ENCODE measurements at regions not wholly inside any gene's neighbourhood (a gene's known extent, or its start where the extent isn't known, plus 50 kb on each side); places are given as distances from the start of the nearest gene placed in this dataset.
"Not testable (repeated sequence)": the region's sequence is repeated elsewhere in the genome, so short reads cannot be mapped to it uniquely, and the experiment has no call there.

GRCh38 chr6:140499607-140500006, 1125.2 kb upstream of the CITED2 start:
- Mint-ChIP-seq H3K27me3 (ENCODE audit: insufficient read depth, unreplicated experiment) (no peaks in the 10 kb centered on the region), H3K4me1 (ENCODE audit: low read depth, unreplicated experiment) (no peaks in the 10 kb centered on the region), H3K4me3 (ENCODE audit: unreplicated experiment) (no peak overlapping the region), H3K27ac (ENCODE audit: unreplicated experiment) (no peak overlapping the region), H3K9me3 (ENCODE audit: unreplicated experiment) (no peaks in the 10 kb centered on the region), H3K36me3 (ENCODE audit: insufficient read depth, unreplicated experiment) (no peaks in the 10 kb centered on the region)
- DNase-seq, result no peak
- no peak overlapping the region for H3K4me3 ChIP-seq (ENCODE audit: low read depth, low read length)
- H3K27me3 ChIP-seq (replicated peaks; ENCODE audit: control insufficient read depth, insufficient read depth, low read length), result no peaks in the 10 kb centered on the region
- ChIA-PET CTCF (no interaction called here), POLR2A (no interaction called here)
- TF ChIP-seq CTCF (IDR thresholded peaks at IDR 0.05; ENCODE audit: insufficient read depth in 1 of 2, low read depth in 1 of 2, low read length in 1 of 2, severe bottlenecking in 1 of 2, unreplicated experiment in 1 of 2), result no peak
- no TSS peak for BruUV-seq (replicated peaks)
- no peaks in the 10 kb centered on the region for H3K9me3 ChIP-seq
- no peaks in the 10 kb centered on the region for H3K36me3 ChIP-seq (ENCODE audit: control insufficient read depth, insufficient read depth, low read length)
- intact Hi-C loops (cut with micrococcal nuclease; ENCODE audit: unreplicated experiment), result no loop called here
- no peaks in the 10 kb centered on the region for H3K4me1 ChIP-seq

DNA sequence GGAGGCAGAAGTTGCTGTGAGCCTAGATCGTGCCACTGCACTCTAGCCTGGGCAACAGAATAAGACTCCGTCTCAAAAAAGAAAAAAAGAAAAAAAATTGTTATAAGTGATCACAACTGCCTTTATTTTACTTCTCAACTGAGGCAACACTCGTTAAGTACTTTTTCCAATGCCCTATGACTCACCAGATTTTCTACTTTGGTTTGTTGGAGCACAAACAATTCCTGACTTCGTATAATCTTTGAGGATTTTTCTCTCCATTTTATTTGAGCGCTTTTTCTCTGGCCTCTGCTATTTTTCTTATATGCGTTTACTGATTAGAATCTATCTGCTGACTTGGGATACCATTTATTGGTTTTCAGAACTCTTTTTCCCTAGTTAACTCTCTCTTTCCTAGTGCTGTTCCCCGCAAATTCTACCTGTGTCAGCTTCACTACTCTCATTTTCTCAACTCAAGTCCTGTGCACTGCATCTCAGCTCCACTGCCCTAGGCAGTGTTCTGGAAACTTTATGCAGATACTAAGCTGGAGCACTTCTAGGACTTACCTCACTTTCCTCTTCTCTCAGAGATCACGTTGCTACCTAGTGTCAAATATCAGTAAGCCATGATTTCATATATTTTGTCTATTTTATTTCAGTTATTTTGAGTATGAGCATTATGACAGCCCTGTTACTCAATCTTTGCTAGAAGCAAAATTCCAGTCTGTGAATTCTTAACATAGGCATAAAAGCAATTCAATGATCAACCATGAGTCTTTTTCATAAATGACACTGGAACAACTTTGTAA, 1120.1 kb upstream of the CITED2 start:
- Histone ChIP-seq H3K4me1 (no peaks in the 10 kb centered on the region), H3K9me3 (no peaks in the 10 kb centered on the region), H3K4me3 (ENCODE audit: low read depth, low read length) (no peak overlapping the region), H3K36me3 (ENCODE audit: control insufficient read depth, insufficient read depth, low read length) (no peaks in the 10 kb centered on the region), H3K27me3 (replicated peaks; ENCODE audit: control insufficient read depth, insufficient read depth, low read length) (no peaks in the 10 kb centered on the region)
- DNase-seq, result no peak
- H3K4me3 Mint-ChIP-seq (ENCODE audit: unreplicated experiment), result no peak overlapping the region
- no peak for TF ChIP-seq CTCF (IDR thresholded peaks at IDR 0.05; ENCODE audit: insufficient read depth in 1 of 2, low read depth in 1 of 2, low read length in 1 of 2, severe bottlenecking in 1 of 2, unreplicated experiment in 1 of 2)
- BruUV-seq (replicated peaks), result no TSS peak
- no peaks in the 10 kb centered on the region for H3K36me3 Mint-ChIP-seq (ENCODE audit: insufficient read depth, unreplicated experiment)
- ChIA-PET CTCF (no interaction called here), POLR2A (no interaction called here)
- no peak overlapping the region for H3K27ac Mint-ChIP-seq (ENCODE audit: unreplicated experiment)
- no peaks in the 10 kb centered on the region for H3K27me3 Mint-ChIP-seq (ENCODE audit: insufficient read depth, unreplicated experiment)
- intact Hi-C loops (cut with micrococcal nuclease; ENCODE audit: unreplicated experiment), result no loop called here
- no peaks in the 10 kb centered on the region for H3K9me3 Mint-ChIP-seq (ENCODE audit: unreplicated experiment)
- H3K4me1 Mint-ChIP-seq (ENCODE audit: low read depth, unreplicated experiment), result no peaks in the 10 kb centered on the region

GRCh38 chr6:140493470-140493869, 1119.0 kb upstream of the CITED2 start:
- BruUV-seq (replicated peaks); H3K27me3 Mint-ChIP-seq (ENCODE audit: insufficient read depth, unreplicated experiment); H3K4me1 ChIP-seq; POLR2A ChIA-PET; H3K4me3 Mint-ChIP-seq (ENCODE audit: unreplicated experiment); DNase-seq; H3K4me1 Mint-ChIP-seq (ENCODE audit: low read depth, unreplicated experiment); H3K9me3 ChIP-seq; CTCF ChIA-PET; H3K27ac Mint-ChIP-seq (ENCODE audit: unreplicated experiment); H3K4me3 ChIP-seq (ENCODE audit: low read depth, low read length); H3K36me3 Mint-ChIP-seq (ENCODE audit: insufficient read depth, unreplicated experiment); H3K9me3 Mint-ChIP-seq (ENCODE audit: unreplicated experiment); intact Hi-C loops (cut with micrococcal nuclease; ENCODE audit: unreplicated experiment); H3K36me3 ChIP-seq (ENCODE audit: control insufficient read depth, insufficient read depth, low read length); H3K27me3 ChIP-seq (replicated peaks; ENCODE audit: control insufficient read depth, insufficient read depth, low read length): not testable (repeated sequence)
